ENCODE measurements at regions not wholly inside any gene's neighbourhood (a gene's known extent, or its start where the extent isn't known, plus 50 kb on each side); places are given as distances from the start of the nearest gene placed in this dataset.
A peak's percentile ranks its signal among the peaks of the same experiment; 100 is the strongest.

- FAIRE-seq: peak; percentile 24
- Histone ChIP-seq H3K9me3 (replicated peaks; ENCODE audit: control insufficient read depth, insufficient read depth, low read length) (no peaks in the 10 kb centered on the region), H3K4me1 (ENCODE audit: control insufficient read depth, extremely low read depth, insufficient read depth, low read length) (peaks cover 12% of the 10 kb centered on the region), H4K20me1 (replicated peaks; ENCODE audit: control insufficient read depth, extremely low read depth, insufficient read depth, low read length) (no peaks in the 10 kb centered on the region), H3K4me2 (ENCODE audit: insufficient read depth, low read length) (no peak overlapping the region), H3K27me3 (ENCODE audit: control insufficient read depth in 2 of 2, insufficient read depth in 2 of 2, low read length in 2 of 2) (no peaks in the 10 kb centered on the region), H3K4me3 (replicated peaks in 1 of 3; ENCODE audit: insufficient read depth in 1 of 3, low read depth in 1 of 3, low read length in 3 of 3) (no peak overlapping the region), H3K36me3 (ENCODE audit: control insufficient read depth in 2 of 2, extremely low read depth in 1 of 2, insufficient read depth in 2 of 2, low read length in 2 of 2) (no peaks in the 10 kb centered on the region), H3K79me2 (ENCODE audit: control insufficient read depth, insufficient read depth, low read length) (no peaks in the 10 kb centered on the region), H3K27ac (ENCODE audit: insufficient read depth, low read depth, low read length) (no peak overlapping the region), H3K9me1 (replicated peaks; ENCODE audit: control insufficient read depth, extremely low read depth, insufficient read depth, low read length) (no peaks in the 10 kb centered on the region), H3K9ac (replicated peaks; ENCODE audit: extremely low read depth, insufficient read depth, low read length) (no peak overlapping the region), H2AFZ (ENCODE audit: low read depth, low read length) (no peak overlapping the region)
- no TSS peak for BruUV-seq (replicated peaks)
- intact Hi-C loops (cut with micrococcal nuclease) (no loop called here), dilution Hi-C loops (cut with MboI; ENCODE audit: extremely low pct_ligation_motif_present, low sequenced_read_pairs) (no loop called here)
- POLR2A ChIA-PET: no interaction called here
- CTCF ChIA-PET: interaction anchor here (0.7 to 1.4 kb wide), 4 partner anchors 15 to 296 kb away, joined by 3 to 12 read pairs (median 4); no protein-coding TSS in a partner anchor
- no peak for DNase-seq (ENCODE audit: low read depth, low spot score)
- TF ChIP-seq FOS (IDR thresholded peaks at IDR 0.05; ENCODE audit: borderline replicate concordance, insufficient read depth, low read length): peak; percentile 18
- no peak for TF ChIP-seq MYC (IDR thresholded peaks at IDR 0.05; ENCODE audit: low read depth, low read length)
Measured at GRCh38 chr12:77339610-77340009, 274.2 kb upstream of the E2F7 start.

- H3K27ac ChIP-seq (ENCODE audit: insufficient read depth, low read depth, low read length): no peak overlapping the region
- H4K20me1 ChIP-seq (replicated peaks; ENCODE audit: control insufficient read depth, extremely low read depth, insufficient read depth, low read length): no peaks in the 10 kb centered on the region
- H3K9me1 ChIP-seq (replicated peaks; ENCODE audit: control insufficient read depth, extremely low read depth, insufficient read depth, low read length): no peaks in the 10 kb centered on the region
- DNase-seq (ENCODE audit: low read depth, low spot score): no peak
- no peaks in the 10 kb centered on the region for H3K27me3 ChIP-seq (ENCODE audit: control insufficient read depth in 2 of 2, insufficient read depth in 2 of 2, low read length in 2 of 2)
- H3K4me2 ChIP-seq (ENCODE audit: insufficient read depth, low read length): no peak overlapping the region
- BruUV-seq (replicated peaks): no TSS peak
- FAIRE-seq: no peak
- H3K9ac ChIP-seq (replicated peaks; ENCODE audit: extremely low read depth, insufficient read depth, low read length): no peak overlapping the region
- ChIA-PET POLR2A (no interaction called here), CTCF (no interaction called here)
- no peak overlapping the region for H3K4me3 ChIP-seq (replicated peaks in 1 of 3; ENCODE audit: insufficient read depth in 1 of 3, low read depth in 1 of 3, low read length in 3 of 3)
- H3K36me3 ChIP-seq (ENCODE audit: control insufficient read depth in 2 of 2, extremely low read depth in 1 of 2, insufficient read depth in 2 of 2, low read length in 2 of 2): no peaks in the 10 kb centered on the region
- dilution Hi-C loops (cut with MboI; ENCODE audit: extremely low pct_ligation_motif_present, low sequenced_read_pairs) (no loop called here), intact Hi-C loops (cut with micrococcal nuclease) (no loop called here)
- H3K4me1 ChIP-seq (ENCODE audit: control insufficient read depth, extremely low read depth, insufficient read depth, low read length): no peaks in the 10 kb centered on the region
- H2AFZ ChIP-seq (ENCODE audit: low read depth, low read length): no peak overlapping the region
- TF ChIP-seq MAX (IDR thresholded peaks at IDR 0.05; ENCODE audit: insufficient read depth, insufficient read length) (no peak), MYC (IDR thresholded peaks at IDR 0.05; ENCODE audit: low read depth, low read length) (no peak), FOS (IDR thresholded peaks at IDR 0.05; ENCODE audit: borderline replicate concordance, insufficient read depth, low read length) (no peak), GATA2 (IDR thresholded peaks at IDR 0.05; ENCODE audit: insufficient read depth, insufficient read length, low read depth, low read length) (no peak), POLR2AphosphoS5 (IDR thresholded peaks at IDR 0.05; ENCODE audit: insufficient read depth, low read depth, low read length) (no peak), POLR2A (IDR thresholded peaks at IDR 0.05; ENCODE audit: low read depth, low read length) (no peak)
- no peaks in the 10 kb centered on the region for H3K79me2 ChIP-seq (ENCODE audit: control insufficient read depth, insufficient read depth, low read length)
- H3K9me3 ChIP-seq (replicated peaks; ENCODE audit: control insufficient read depth, insufficient read depth, low read length): no peaks in the 10 kb centered on the region
Measured at GRCh38 chr12:77337362-77337761, 272.0 kb upstream of the E2F7 start.

All from endothelial cell of umbilical vein (primary cell).